Midbrain (tissue), 1 donor: ENCODE measurements at regions not wholly inside any gene's neighbourhood (a gene's known extent, or its start where the extent isn't known, plus 50 kb on each side); places are given as distances from the start of the nearest gene placed in this dataset.
"Not testable (repeated sequence)": the region's sequence is repeated elsewhere in the genome, so short reads cannot be mapped to it uniquely, and the experiment has no call there.

Experiments used
- DNase-seq: peaks from one replicate; lab custom pipeline; 2025; lab: John Stamatoyannopoulos, UW

- no peak for DNase-seq
Observed at GRCh38 chrX:25442499-25442898, 426.7 kb upstream of the ARX start.

- no peak for DNase-seq
Observed at GRCh38 chrX:25433307-25433706, 417.5 kb upstream of the ARX start.

DNA sequence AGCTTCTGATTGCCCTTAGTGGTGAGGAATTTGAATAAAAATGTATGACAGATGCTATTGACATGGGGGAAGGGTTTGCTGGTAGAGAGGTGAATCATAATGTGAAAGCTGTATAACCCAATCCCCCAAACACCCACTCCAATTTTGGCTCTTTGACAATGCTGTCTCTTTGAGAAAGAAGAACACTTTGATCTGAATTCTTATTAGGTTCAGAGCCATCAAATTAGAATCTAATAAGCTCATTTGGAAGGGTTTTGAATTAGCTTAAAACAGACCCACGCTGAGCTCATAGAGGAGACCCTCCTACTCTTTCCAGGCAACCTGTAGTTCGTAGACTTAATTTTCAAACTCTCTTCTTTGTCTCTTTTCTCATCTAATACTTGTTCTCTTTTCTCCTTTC lies 416.6 kb upstream of the ARX start:
- no peak for DNase-seq

DNA sequence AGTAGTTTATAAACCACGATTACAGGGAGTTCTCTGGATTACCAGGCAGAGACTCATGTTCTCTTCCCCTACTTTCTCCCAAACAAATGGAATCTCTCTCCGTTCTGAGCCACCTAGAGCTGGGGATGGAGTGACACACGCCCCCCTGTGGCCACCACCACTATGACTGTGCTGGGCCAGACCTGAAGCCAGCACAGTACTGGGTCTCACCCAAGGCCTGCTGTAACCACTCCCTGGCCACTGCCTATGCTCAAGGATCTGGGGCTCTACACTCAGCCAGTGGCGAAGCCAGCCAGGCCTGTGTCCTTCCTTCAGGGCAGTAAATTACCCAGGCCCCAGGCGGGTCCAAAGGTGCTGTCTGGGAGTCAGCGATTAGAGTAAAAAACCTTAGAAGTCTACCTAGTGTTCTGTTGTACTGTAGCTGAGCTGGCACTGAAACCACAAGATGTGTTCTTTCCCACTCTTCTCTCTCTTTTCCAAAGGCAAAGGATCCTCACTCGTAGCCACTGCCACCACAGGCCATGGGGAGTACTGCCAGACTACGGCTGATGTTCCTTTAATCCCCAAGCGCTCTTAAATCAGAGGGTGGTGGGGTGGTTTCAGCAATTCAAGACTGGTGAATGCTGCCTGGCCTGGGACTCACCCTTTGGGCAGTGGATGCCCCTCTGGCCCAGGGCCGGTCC lies 412.2 kb upstream of the ARX start:
- DNase-seq = no peak

GRCh38 chrX:25404163-25404562 lies 388.4 kb upstream of the ARX start:
- DNase-seq = not testable (repeated sequence)

DNA sequence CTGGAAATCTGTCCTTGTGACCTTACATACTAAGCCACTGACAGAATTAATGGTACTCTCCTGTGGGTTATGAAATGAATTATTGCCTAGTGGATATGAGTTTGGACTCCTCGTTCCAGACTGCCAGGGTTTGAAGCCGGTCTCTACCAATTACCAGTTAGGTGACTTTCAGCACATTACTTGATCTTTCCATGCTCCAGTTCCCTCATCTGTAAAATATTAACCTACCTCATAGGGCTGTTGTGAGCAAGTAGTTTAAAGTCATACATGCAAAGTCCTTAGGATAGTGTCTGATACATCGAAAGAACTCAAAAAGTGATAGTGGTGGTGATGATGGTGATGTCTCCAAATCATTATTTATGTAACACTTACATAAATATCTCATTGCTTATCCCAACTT lies 373.5 kb upstream of the ARX start:
- DNase-seq = no peak

- no peak for DNase-seq
Observed at GRCh38 chrX:25383196-25383595, 367.4 kb upstream of the ARX start.

DNA sequence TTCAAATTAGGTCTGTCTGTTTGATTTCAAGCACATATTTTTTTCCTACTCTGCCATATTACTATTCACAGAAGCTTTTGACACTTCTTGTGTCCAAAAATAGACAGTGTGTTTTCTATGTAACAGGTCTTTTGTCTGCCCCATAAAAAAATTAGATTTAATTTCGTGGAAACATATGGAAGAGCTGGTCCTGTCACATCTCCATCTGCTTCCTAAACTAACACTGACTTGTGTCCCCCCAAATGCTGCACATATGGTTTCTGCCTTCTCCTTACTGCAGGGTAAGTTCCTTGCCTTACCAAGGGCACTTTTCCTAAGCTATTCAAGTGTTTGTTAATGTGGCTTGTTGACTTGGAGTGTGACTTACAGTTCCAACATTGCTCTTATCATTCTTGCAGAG lies 340.7 kb upstream of the ARX start:
- no peak for DNase-seq

DNA sequence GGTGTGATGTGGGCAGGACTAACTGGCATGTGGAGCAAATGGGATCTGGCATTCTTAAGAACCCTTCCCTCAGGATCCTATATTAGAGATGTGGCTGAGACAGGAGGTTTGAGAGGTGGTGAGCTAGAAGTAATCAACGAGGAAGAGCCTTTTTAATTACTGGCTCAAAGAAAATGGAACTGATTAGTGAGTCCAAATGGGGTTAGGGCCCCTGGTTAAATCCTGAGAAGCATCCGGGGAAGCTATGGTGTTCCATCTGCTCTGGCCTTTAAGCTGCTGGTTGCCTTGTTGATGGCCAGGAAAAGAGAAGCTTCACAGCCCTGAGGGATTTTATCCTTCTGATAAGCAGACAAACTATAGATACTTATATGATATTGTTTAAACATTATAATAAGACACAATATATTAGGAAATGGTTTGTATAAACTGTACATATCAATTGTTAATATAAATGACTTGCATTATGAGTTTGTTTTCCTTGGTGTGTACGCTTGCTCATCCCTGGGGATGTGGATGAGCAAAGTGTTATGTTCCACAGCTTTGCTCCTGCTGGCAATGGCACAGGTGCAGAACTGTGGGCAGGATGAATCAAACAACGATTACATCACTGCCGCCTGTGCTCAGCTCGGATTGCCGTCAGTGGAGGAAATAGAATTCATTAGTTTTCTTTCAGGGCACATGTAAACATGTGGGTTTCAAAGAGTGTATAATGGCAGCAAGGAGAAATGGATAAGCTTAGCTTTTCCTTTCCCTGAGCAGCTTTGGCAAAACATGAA lies 328.6 kb upstream of the ARX start:
- DNase-seq = no peak

DNA sequence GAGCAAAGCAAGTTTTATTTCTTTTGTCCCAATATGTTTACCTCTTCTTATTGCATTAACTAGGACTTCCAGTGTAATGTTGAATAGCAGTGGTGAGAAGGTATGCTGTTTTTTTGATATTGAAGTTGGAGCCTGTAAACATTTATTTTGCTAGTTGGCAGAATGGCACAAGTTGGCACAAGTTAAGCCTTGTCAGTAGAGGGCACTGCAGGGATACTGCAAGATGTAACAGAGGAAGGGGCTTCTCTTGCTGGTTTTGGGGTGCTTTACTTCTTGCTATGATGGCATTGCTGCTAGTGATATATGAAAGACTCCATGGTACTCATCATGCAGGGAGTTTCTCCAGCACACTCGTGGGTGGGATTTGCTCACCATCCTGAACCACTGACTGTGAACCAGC lies 327.3 kb upstream of the ARX start:
- DNase-seq = no peak

DNA sequence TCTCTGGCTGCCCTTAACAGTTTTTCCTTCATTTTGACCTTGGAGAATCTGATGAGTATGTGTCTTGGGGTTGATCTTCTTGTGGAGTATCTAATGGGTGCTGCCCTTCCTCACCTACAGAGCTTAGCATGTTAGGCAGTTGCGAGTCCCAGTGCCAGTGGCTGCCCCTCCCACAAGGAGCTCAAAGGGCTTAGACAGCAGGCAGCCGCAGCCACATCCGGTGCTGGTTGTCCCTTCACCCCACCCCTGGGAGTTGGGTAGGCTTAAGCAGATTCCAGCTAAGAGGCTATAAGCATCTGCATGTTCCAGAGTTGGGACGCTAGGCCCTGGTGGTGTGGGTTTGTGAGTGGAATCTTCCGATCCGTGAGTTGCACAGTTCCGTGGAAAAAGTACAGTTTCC lies 322.1 kb upstream of the ARX start:
- no peak for DNase-seq

DNA sequence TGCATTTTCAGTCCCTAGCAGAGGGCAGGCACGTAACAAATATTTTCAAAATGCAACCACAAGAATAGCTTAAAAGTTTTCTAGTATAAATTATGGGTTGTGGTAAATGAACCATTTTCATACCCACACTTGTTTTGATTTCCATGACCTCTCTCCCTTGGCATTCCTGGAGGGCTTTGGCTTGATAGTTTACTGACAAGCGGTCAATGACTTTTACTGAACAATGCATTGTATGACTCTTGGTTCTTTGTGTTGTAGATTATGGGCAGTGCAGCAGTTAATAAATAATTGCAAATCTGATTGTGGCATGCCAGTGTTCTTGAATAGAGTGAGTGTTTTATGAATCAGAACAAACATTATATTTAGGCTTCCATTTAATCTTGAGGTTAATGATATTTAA lies 285.2 kb upstream of the ARX start:
- DNase-seq = no peak

DNA sequence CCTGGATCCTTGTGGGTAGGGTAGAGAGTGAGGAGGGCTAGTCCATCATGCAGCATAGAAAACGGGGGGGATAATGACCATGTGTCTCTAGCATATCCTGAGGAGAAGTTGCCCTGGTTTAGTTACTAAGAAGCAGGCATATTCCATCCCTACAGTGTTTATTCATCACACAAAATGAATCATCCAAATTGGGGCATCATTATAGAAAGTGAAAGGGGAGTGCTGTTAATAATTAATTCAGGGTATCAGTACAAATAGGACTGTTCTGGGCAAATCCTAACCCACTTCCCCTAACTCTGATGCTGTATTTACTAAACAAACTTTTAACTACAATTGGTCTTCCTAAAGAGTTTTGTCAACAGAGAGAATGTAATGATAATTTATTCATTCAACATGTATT lies 281.1 kb upstream of the ARX start:
- no peak for DNase-seq

DNA sequence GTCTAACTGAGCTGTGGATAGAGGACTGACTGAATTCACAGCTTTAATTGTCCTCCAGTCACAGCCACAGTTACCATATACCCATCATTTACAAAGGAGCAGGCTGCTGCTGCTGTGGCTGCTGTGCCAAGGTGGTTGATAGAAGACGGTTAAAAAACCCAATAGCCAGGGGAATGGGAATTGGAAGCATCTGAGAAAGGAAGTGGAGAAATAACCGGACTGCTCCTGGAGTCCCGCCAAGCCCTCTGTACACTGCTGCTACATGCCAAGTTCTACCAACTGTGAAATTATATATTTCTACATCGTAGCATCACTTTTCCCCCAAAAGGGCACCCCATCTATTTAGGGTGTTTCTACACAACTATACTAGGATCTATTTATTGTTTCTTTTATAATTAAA lies 279.7 kb upstream of the ARX start:
- DNase-seq = no peak

DNA sequence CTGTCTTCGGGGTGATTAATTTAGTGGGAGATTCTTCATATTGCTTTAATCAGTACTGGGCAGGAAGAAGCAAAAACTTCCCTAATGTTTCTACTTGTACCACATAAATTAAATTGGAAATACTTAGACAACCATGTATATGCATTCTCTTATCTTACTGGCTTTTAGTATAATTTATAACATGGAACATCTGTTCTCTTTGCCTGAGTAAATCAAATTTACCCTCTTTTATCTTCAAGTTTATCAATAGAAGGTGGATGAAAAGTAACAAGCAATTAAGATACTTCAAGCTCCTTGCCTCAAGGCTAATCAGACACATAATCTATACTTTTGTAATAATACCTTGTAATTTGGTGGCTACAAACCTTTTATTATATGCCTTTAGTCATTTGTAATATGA lies 274.4 kb upstream of the ARX start:
- DNase-seq = no peak

GRCh38 chrX:25288676-25289075 lies 272.9 kb upstream of the ARX start:
- no peak for DNase-seq

- DNase-seq = no peak
Observed at GRCh38 chrX:25287521-25287920, 271.8 kb upstream of the ARX start.

GRCh38 chrX:25285598-25285997 lies 269.8 kb upstream of the ARX start:
- no peak for DNase-seq

- DNase-seq = no peak
Observed at GRCh38 chrX:25279510-25279909, 263.7 kb upstream of the ARX start.

DNA sequence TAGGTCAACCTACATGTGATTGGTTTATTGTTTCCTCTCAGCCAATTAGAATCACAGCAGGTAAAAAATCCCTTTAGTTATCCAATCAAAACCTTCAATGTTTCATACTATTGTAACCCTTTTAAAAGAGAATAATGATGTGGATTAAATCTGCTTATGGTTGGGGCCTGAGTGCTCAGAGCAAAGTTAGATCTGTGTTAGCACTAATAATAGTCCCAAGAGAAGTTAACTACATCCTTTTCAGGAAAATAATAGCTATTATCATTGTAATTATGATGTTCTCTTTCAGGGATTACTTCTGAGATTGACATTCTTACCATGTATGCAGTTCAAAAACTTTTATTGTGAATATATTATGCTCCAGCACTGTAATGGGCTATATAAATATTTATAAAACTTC lies 262.6 kb upstream of the ARX start:
- no peak for DNase-seq

- no peak for DNase-seq
Observed at GRCh38 chrX:25277574-25277973, 261.8 kb upstream of the ARX start.

GRCh38 chrX:25275159-25275558 lies 259.4 kb upstream of the ARX start:
- no peak for DNase-seq

DNA sequence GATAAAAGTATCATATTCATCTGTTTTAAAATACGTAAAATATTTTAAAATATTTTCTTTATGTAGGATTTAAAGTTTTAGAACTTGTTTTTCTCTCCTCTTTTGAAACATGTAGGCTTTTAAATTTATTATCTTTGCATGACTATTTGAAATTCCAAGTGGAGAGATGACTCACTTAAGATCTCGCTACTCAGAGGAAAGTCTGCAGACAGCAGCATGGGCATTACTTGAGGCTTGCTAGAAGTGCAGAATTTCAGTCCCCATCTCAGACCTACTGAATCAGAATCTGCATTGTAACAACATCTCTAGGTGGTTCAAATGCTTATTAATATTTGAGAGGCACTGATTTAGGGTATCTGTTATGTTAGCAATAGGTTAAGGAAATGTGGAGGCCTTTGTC lies 225.7 kb upstream of the ARX start:
- no peak for DNase-seq

- no peak for DNase-seq
Observed at GRCh38 chrX:25226151-25226550, 210.4 kb upstream of the ARX start.
